ENCODE measurements at regions not wholly inside any gene's neighbourhood (a gene's known extent, or its start where the extent isn't known, plus 50 kb on each side); places are given as distances from the start of the nearest gene placed in this dataset.

- Mint-ChIP-seq H3K27me3 (ENCODE audit: insufficient read depth, unreplicated experiment) (peaks cover 10% of the 10 kb centered on the region), H3K36me3 (ENCODE audit: insufficient read depth, unreplicated experiment) (no peaks in the 10 kb centered on the region), H3K27ac (ENCODE audit: unreplicated experiment) (no peak overlapping the region), H3K4me1 (ENCODE audit: low read depth, unreplicated experiment) (no peaks in the 10 kb centered on the region), H3K4me3 (ENCODE audit: unreplicated experiment) (no peak overlapping the region), H3K9me3 (ENCODE audit: unreplicated experiment) (no peaks in the 10 kb centered on the region)
- H3K27me3 ChIP-seq (replicated peaks; ENCODE audit: control insufficient read depth, insufficient read depth, low read length): no peaks in the 10 kb centered on the region
- H3K4me1 ChIP-seq: no peaks in the 10 kb centered on the region
- no peak for DNase-seq
- no peaks in the 10 kb centered on the region for H3K9me3 ChIP-seq
- intact Hi-C loops (cut with micrococcal nuclease; ENCODE audit: unreplicated experiment): no loop called here
- H3K36me3 ChIP-seq (ENCODE audit: control insufficient read depth, insufficient read depth, low read length): no peaks in the 10 kb centered on the region
- POLR2A ChIA-PET: no interaction called here
- CTCF ChIA-PET: no interaction called here
- no TSS peak for BruUV-seq (replicated peaks)
- no peak overlapping the region for H3K4me3 ChIP-seq (ENCODE audit: low read depth, low read length)
- TF ChIP-seq, protein P1, sequence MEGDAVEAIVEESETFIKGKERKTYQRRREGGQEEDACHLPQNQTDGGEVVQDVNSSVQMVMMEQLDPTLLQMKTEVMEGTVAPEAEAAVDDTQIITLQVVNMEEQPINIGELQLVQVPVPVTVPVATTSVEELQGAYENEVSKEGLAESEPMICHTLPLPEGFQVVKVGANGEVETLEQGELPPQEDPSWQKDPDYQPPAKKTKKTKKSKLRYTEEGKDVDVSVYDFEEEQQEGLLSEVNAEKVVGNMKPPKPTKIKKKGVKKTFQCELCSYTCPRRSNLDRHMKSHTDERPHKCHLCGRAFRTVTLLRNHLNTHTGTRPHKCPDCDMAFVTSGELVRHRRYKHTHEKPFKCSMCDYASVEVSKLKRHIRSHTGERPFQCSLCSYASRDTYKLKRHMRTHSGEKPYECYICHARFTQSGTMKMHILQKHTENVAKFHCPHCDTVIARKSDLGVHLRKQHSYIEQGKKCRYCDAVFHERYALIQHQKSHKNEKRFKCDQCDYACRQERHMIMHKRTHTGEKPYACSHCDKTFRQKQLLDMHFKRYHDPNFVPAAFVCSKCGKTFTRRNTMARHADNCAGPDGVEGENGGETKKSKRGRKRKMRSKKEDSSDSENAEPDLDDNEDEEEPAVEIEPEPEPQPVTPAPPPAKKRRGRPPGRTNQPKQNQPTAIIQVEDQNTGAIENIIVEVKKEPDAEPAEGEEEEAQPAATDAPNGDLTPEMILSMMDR (IDR thresholded peaks at IDR 0.05; ENCODE audit: insufficient read depth in 1 of 2, low read depth in 1 of 2, low read length in 1 of 2, severe bottlenecking in 1 of 2, unreplicated experiment in 1 of 2): no peak
Observed at GRCh38 chr13:72637561-72637960, 89.9 kb downstream of the MZT1 start.

GRCh38 chr13:72634859-72635258 lies 92.6 kb downstream of the MZT1 start:
- no peak for DNase-seq
- Mint-ChIP-seq H3K27me3 (ENCODE audit: insufficient read depth, unreplicated experiment) (peaks cover 7% of the 10 kb centered on the region), H3K4me1 (ENCODE audit: low read depth, unreplicated experiment) (no peaks in the 10 kb centered on the region), H3K4me3 (ENCODE audit: unreplicated experiment) (no peak overlapping the region), H3K36me3 (ENCODE audit: insufficient read depth, unreplicated experiment) (no peaks in the 10 kb centered on the region), H3K9me3 (ENCODE audit: unreplicated experiment) (no peaks in the 10 kb centered on the region), H3K27ac (ENCODE audit: unreplicated experiment) (no peak overlapping the region)
- H3K9me3 ChIP-seq: no peaks in the 10 kb centered on the region
- H3K4me1 ChIP-seq: no peaks in the 10 kb centered on the region
- intact Hi-C loops (cut with micrococcal nuclease; ENCODE audit: unreplicated experiment): no loop called here
- no peaks in the 10 kb centered on the region for H3K36me3 ChIP-seq (ENCODE audit: control insufficient read depth, insufficient read depth, low read length)
- TF ChIP-seq, protein P1 (IDR thresholded peaks at IDR 0.05; ENCODE audit: insufficient read depth in 1 of 2, low read depth in 1 of 2, low read length in 1 of 2, severe bottlenecking in 1 of 2, unreplicated experiment in 1 of 2): no peak
- no peaks in the 10 kb centered on the region for H3K27me3 ChIP-seq (replicated peaks; ENCODE audit: control insufficient read depth, insufficient read depth, low read length)
- BruUV-seq (replicated peaks): no TSS peak
- H3K4me3 ChIP-seq (ENCODE audit: low read depth, low read length): no peak overlapping the region
- CTCF ChIA-PET: no interaction called here
- POLR2A ChIA-PET: no interaction called here

DNA sequence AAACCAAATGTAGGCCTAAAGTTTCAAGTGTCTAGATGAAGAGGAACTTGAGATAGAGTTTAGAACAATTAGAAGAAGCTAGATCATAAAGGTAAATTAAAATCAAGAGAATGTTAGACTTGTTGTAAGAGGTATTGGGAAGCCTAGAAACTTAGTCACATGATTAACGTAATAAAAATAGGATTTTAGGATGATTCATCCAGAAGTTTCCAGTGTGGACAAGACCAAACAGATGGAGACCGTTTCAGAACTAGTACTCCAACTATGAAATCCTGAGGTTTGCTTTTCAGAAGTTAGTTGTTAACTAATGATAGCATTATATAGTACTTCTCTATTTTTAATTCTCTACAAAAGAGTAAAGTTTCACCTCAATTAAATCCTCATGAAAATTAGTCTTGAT lies 104.9 kb downstream of the MZT1 start:
- intact Hi-C loops (cut with micrococcal nuclease; ENCODE audit: unreplicated experiment): no loop called here
- no peak overlapping the region for H3K4me3 Mint-ChIP-seq (ENCODE audit: unreplicated experiment)
- no peak overlapping the region for H3K4me3 ChIP-seq (ENCODE audit: low read depth, low read length)
- H3K36me3 Mint-ChIP-seq (ENCODE audit: insufficient read depth, unreplicated experiment): no peaks in the 10 kb centered on the region
- H3K27me3 Mint-ChIP-seq (ENCODE audit: insufficient read depth, unreplicated experiment): peaks cover 14% of the 10 kb centered on the region
- CTCF ChIA-PET: no interaction called here
- H3K9me3 ChIP-seq: no peaks in the 10 kb centered on the region
- H3K4me1 ChIP-seq: no peaks in the 10 kb centered on the region
- TF ChIP-seq, protein P1 (IDR thresholded peaks at IDR 0.05; ENCODE audit: insufficient read depth in 1 of 2, low read depth in 1 of 2, low read length in 1 of 2, severe bottlenecking in 1 of 2, unreplicated experiment in 1 of 2): no peak
- H3K36me3 ChIP-seq (ENCODE audit: control insufficient read depth, insufficient read depth, low read length): no peaks in the 10 kb centered on the region
- H3K27me3 ChIP-seq (replicated peaks; ENCODE audit: control insufficient read depth, insufficient read depth, low read length): no peaks in the 10 kb centered on the region
- POLR2A ChIA-PET: no interaction called here
- no peak overlapping the region for H3K27ac Mint-ChIP-seq (ENCODE audit: unreplicated experiment)
- H3K9me3 Mint-ChIP-seq (ENCODE audit: unreplicated experiment): no peaks in the 10 kb centered on the region
- no TSS peak for BruUV-seq (replicated peaks)
- no peaks in the 10 kb centered on the region for H3K4me1 Mint-ChIP-seq (ENCODE audit: low read depth, unreplicated experiment)
- no peak for DNase-seq
